ENCODE measurements at regions not wholly inside any gene's neighbourhood (a gene's known extent, or its start where the extent isn't known, plus 50 kb on each side); places are given as distances from the start of the nearest gene placed in this dataset.

GRCh38 chr3:126266291-126266840 is 86.0 kb upstream of the ALDH1L1 start:
- no peak overlapping the region for H3K27ac ChIP-seq (ENCODE audit: low read depth in 1 of 2, low read length in 2 of 2)
- peaks cover 60% of the 10 kb centered on the region for H3K27me3 Mint-ChIP-seq
- no peak overlapping the region for H3K4me3 Mint-ChIP-seq
- TF ChIP-seq CTCF (IDR thresholded peaks at IDR 0.05): no peak
- H3K9me3 Mint-ChIP-seq: no peaks in the 10 kb centered on the region
- H3K4me1 Mint-ChIP-seq (ENCODE audit: low read depth): no peaks in the 10 kb centered on the region
- intact Hi-C loops (cut with DNase I, micrococcal nuclease): no loop called here
- DNase-seq (no peak), ATAC-seq (ENCODE audit: poor library complexity) (no peak)
- no peaks in the 10 kb centered on the region for H3K36me3 Mint-ChIP-seq (ENCODE audit: low read depth)
- no peak overlapping the region for H3K27ac Mint-ChIP-seq
- CTCF ChIA-PET: no interaction called here
- H3K4me3 ChIP-seq (ENCODE audit: low read length): no peak overlapping the region
- no peaks in the 10 kb centered on the region for H3K36me3 ChIP-seq (ENCODE audit: insufficient read depth, low read length)
- POLR2A ChIA-PET: no interaction called here
- H3K9me3 ChIP-seq (ENCODE audit: control insufficient read depth in 1 of 2, insufficient read depth in 1 of 2, low read length in 2 of 2): peaks cover 0 to 22% of the 10 kb centered on the region in 2 experiments
- H3K27me3 ChIP-seq (ENCODE audit: control insufficient read depth in 1 of 2, insufficient read depth in 2 of 2, low read length in 2 of 2): peaks cover 10 to 39% of the 10 kb centered on the region in 2 experiments
- no peaks in the 10 kb centered on the region for H3K4me1 ChIP-seq (ENCODE audit: insufficient read depth, low read length)

- ATAC-seq (ENCODE audit: poor library complexity) (no peak), DNase-seq (no peak)
- H3K4me3 ChIP-seq (ENCODE audit: low read length): no peak overlapping the region
- ChIA-PET POLR2A (no interaction called here), CTCF (no interaction called here)
- Mint-ChIP-seq H3K4me3 (no peak overlapping the region), H3K27ac (no peak overlapping the region), H3K36me3 (ENCODE audit: low read depth) (no peaks in the 10 kb centered on the region), H3K9me3 (no peaks in the 10 kb centered on the region), H3K27me3 (peaks cover 54% of the 10 kb centered on the region), H3K4me1 (ENCODE audit: low read depth) (no peaks in the 10 kb centered on the region)
- no peak overlapping the region for H3K27ac ChIP-seq (ENCODE audit: low read depth in 1 of 2, low read length in 2 of 2)
- peaks cover 0 to 22% of the 10 kb centered on the region in 2 experiments for H3K9me3 ChIP-seq (ENCODE audit: control insufficient read depth in 1 of 2, insufficient read depth in 1 of 2, low read length in 2 of 2)
- no peak for TF ChIP-seq CTCF (IDR thresholded peaks at IDR 0.05)
- H3K36me3 ChIP-seq (ENCODE audit: insufficient read depth, low read length): no peaks in the 10 kb centered on the region
- H3K4me1 ChIP-seq (ENCODE audit: insufficient read depth, low read length): no peaks in the 10 kb centered on the region
- intact Hi-C loops (cut with DNase I, micrococcal nuclease): no loop called here
- peaks cover 7 to 39% of the 10 kb centered on the region in 2 experiments for H3K27me3 ChIP-seq (ENCODE audit: control insufficient read depth in 1 of 2, insufficient read depth in 2 of 2, low read length in 2 of 2)
Observed at GRCh38 chr3:126264952-126265351, 84.6 kb upstream of the ALDH1L1 start.

- no peak for TF ChIP-seq CTCF (IDR thresholded peaks at IDR 0.05)
- H3K27ac Mint-ChIP-seq: no peak overlapping the region
- peaks cover 52% of the 10 kb centered on the region for H3K27me3 Mint-ChIP-seq
- ChIA-PET POLR2A (no interaction called here), CTCF (no interaction called here)
- ATAC-seq (ENCODE audit: poor library complexity): no peak
- H3K36me3 Mint-ChIP-seq (ENCODE audit: low read depth): no peaks in the 10 kb centered on the region
- H3K9me3 ChIP-seq (ENCODE audit: control insufficient read depth in 1 of 2, insufficient read depth in 1 of 2, low read length in 2 of 2): peaks cover 0 to 24% of the 10 kb centered on the region in 2 experiments
- no peak overlapping the region for H3K4me3 Mint-ChIP-seq
- H3K9me3 Mint-ChIP-seq: no peaks in the 10 kb centered on the region
- no peaks in the 10 kb centered on the region for H3K36me3 ChIP-seq (ENCODE audit: insufficient read depth, low read length)
- H3K4me3 ChIP-seq (ENCODE audit: low read length): no peak overlapping the region
- H3K4me1 ChIP-seq (ENCODE audit: insufficient read depth, low read length): no peaks in the 10 kb centered on the region
- H3K4me1 Mint-ChIP-seq (ENCODE audit: low read depth): no peaks in the 10 kb centered on the region
- DNase-seq: no peak
- H3K27me3 ChIP-seq (ENCODE audit: control insufficient read depth in 1 of 2, insufficient read depth in 2 of 2, low read length in 2 of 2): peaks cover 6 to 39% of the 10 kb centered on the region in 2 experiments
- intact Hi-C loops (cut with DNase I, micrococcal nuclease): no loop called here
- no peak overlapping the region for H3K27ac ChIP-seq (ENCODE audit: low read depth in 1 of 2, low read length in 2 of 2)
Observed at GRCh38 chr3:126264381-126264780, 84.0 kb upstream of the ALDH1L1 start.
